Endothelial cell of umbilical vein (primary cell): ENCODE measurements at regions not wholly inside any gene's neighbourhood (a gene's known extent, or its start where the extent isn't known, plus 50 kb on each side); places are given as distances from the start of the nearest gene placed in this dataset.

ENCODE experiments used
- BruUV-seq: library from RNA; stranded (reverse); fragments of 400-500 nt; replicated peaks from 2 replicates; lab custom pipeline; 2021; lab: Mats Ljungman, UMichigan
- CTCF ChIA-PET: fragments of 300-600, 350-600 bp; sonication (Branson Sonifier 250); formaldehyde crosslinking; loops from one replicate; lab custom pipeline; 2021; ENCODE audit warnings: antibody characterized with exemption, inconsistent platforms; lab: Charles Lee
- POLR2A ChIA-PET: fragments of 300-600, 350-600 bp; sonication (Branson Sonifier 250); formaldehyde crosslinking; loops from one replicate; lab custom pipeline; 2021; ENCODE audit warnings: antibody characterized with exemption, inconsistent platforms; lab: Charles Lee
- DNase-seq: peaks from one replicate; pipeline ENCODE4 v3.0.0-alpha.2; 2011; ENCODE audit warnings: low read depth, low spot score
- FAIRE-seq: peaks from 2 replicates; lab custom pipeline; 2011; peaks lifted over from hg19 to GRCh38; lab: Jason Lieb, UNC
- H2AFZ ChIP-seq: 2 replicates; pipeline ENCODE4 v1.6.0; 2012; ENCODE audit warnings: low read depth, low read length, control low read depth, inconsistent platforms
- H3K27ac ChIP-seq: 2 replicates; pipeline ENCODE4 v1.5.1; 2011; ENCODE audit warnings: low read depth, mild to moderate bottlenecking, control low read depth, low read length, moderate library complexity; ENCODE audit not compliant: insufficient read depth
- H3K27me3 ChIP-seq, 2 experiments: 2 replicates each; pipeline versions ENCODE4 v1.6.0 to v1.6.1; 2011; ENCODE audit warnings: low read length in 2 of 2, mixed read lengths in 1 of 2; ENCODE audit not compliant: control insufficient read depth in 2 of 2, insufficient read depth in 2 of 2
- H3K36me3 ChIP-seq, 2 experiments: 2 replicates in 1 of 2; 3 replicates in 1 of 2; pipeline ENCODE4 v1.5.1; 2011; ENCODE audit warnings: low read length in 2 of 2, mild to moderate bottlenecking in 1 of 2, moderate library complexity in 1 of 2; ENCODE audit not compliant: control insufficient read depth in 2 of 2, insufficient read depth in 2 of 2; ENCODE audit errors: extremely low read depth in 1 of 2
- H3K4me1 ChIP-seq: 3 replicates; pipeline ENCODE4 v1.5.1; 2011; ENCODE audit warnings: mild to moderate bottlenecking, low read length; ENCODE audit not compliant: control insufficient read depth, insufficient read depth; ENCODE audit errors: extremely low read depth
- H3K4me2 ChIP-seq: 2 replicates; pipeline ENCODE4 v1.6.1; 2011; ENCODE audit warnings: low read length, control low read depth, mixed read lengths; ENCODE audit not compliant: insufficient read depth
- H3K4me3 ChIP-seq, 3 experiments: fragments of 200-600 bp in 1 of 3; sonication (generic), shearing (Covaris generic) in 1 of 3; replicated peaks in 1 of 3; 2 replicates each; pipeline ENCODE4 v1.5.1; 2011 to 2016; ENCODE audit warnings: control low read depth in 3 of 3, low read length in 3 of 3, mild to moderate bottlenecking in 2 of 3, inconsistent platforms in 1 of 3, low read depth in 1 of 3, moderate library complexity in 1 of 3; ENCODE audit not compliant: insufficient read depth in 1 of 3
- H3K79me2 ChIP-seq: 2 replicates; pipeline ENCODE4 v1.6.0; 2012; ENCODE audit warnings: low read length, inconsistent platforms; ENCODE audit not compliant: control insufficient read depth, insufficient read depth
- H3K9ac ChIP-seq: replicated peaks from 2 replicates; pipeline ENCODE3; 2011; ENCODE audit warnings: low read length, control low read depth; ENCODE audit not compliant: insufficient read depth; ENCODE audit errors: extremely low read depth
- H3K9me1 ChIP-seq: replicated peaks from 3 replicates; pipeline ENCODE4 v1.6.0; 2011; ENCODE audit warnings: mild to moderate bottlenecking, low read length; ENCODE audit not compliant: control insufficient read depth, insufficient read depth; ENCODE audit errors: extremely low read depth
- H3K9me3 ChIP-seq: replicated peaks from 2 replicates; pipeline ENCODE4 v1.5.1; 2012; ENCODE audit warnings: low read length, inconsistent platforms; ENCODE audit not compliant: control insufficient read depth, insufficient read depth
- H4K20me1 ChIP-seq: replicated peaks from 2 replicates; pipeline ENCODE3; 2011; ENCODE audit warnings: mild to moderate bottlenecking, low read length; ENCODE audit not compliant: control insufficient read depth, insufficient read depth; ENCODE audit errors: extremely low read depth
- EZH2 ChIP-seq: IDR thresholded peaks from 2 replicates; pipeline ENCODE4 v1.6.1; 2012; ENCODE audit warnings: borderline replicate concordance, low read depth, mild to moderate bottlenecking, moderate library complexity, low read length, inconsistent platforms; ENCODE audit not compliant: severe bottlenecking
- FOS ChIP-seq: IDR thresholded peaks from 2 replicates; pipeline ENCODE4 v1.6.1; 2011; ENCODE audit warnings: mild to moderate bottlenecking, low read length, moderate library complexity, borderline replicate concordance; ENCODE audit not compliant: insufficient read depth
- GATA2 ChIP-seq: IDR thresholded peaks from 2 replicates; pipeline ENCODE4 v1.7.0; 2011; ENCODE audit warnings: low read depth, mild to moderate bottlenecking, moderate library complexity, mixed read lengths, low read length; ENCODE audit not compliant: insufficient read length, insufficient read depth
- JUN ChIP-seq: IDR thresholded peaks from 2 replicates; pipeline ENCODE4 v1.6.1; 2011; ENCODE audit warnings: borderline replicate concordance, low read depth; ENCODE audit not compliant: insufficient read length, insufficient read depth
- MYC ChIP-seq: IDR thresholded peaks from one replicate; pipeline ENCODE4 v1.6.1; 2011; ENCODE audit warnings: mild to moderate bottlenecking, low read depth, low read length
- POLR2A ChIP-seq: IDR thresholded peaks from 2 replicates; pipeline ENCODE4 v1.6.1; 2012; ENCODE audit warnings: low read depth, mild to moderate bottlenecking, control low read depth, low read length
- POLR2AphosphoS5 ChIP-seq: IDR thresholded peaks from 2 replicates; pipeline ENCODE4 v1.6.1; 2012; ENCODE audit warnings: low read depth, mild to moderate bottlenecking, control low read depth, low read length, moderate library complexity; ENCODE audit not compliant: insufficient read depth
- dilution Hi-C: fragments of 300-500 bp; cut with MboI; formaldehyde crosslinking; loops from one replicate; pipeline ENCODE4 v1.15.0; 2019; ENCODE audit warnings: low sequenced_read_pairs; ENCODE audit not compliant: extremely low pct_ligation_motif_present
- intact Hi-C: fragments of 100-400 bp; cut with micrococcal nuclease; formaldehyde crosslinking; loops from one replicate; pipeline ENCODE4 v1.10.0; 2022
- TF ChIP-seq, protein P1 (sequence below), 2 donors: IDR thresholded peaks; 1 replicate in 1 of 2; 2 replicates in 1 of 2; pipeline ENCODE4 v1.5.1; 2011; ENCODE audit warnings: low read length in 2 of 2, mild to moderate bottlenecking in 2 of 2, moderate library complexity in 2 of 2, control low read depth in 1 of 2, inconsistent platforms in 1 of 2, low read depth in 1 of 2; ENCODE audit not compliant: insufficient read depth in 1 of 2; ENCODE audit errors: extremely low read depth in 1 of 2
- TF ChIP-seq, protein P2 (sequence below): IDR thresholded peaks from 2 replicates; pipeline ENCODE4 v1.6.1; 2011; ENCODE audit not compliant: insufficient read depth, insufficient read length

DNA sequence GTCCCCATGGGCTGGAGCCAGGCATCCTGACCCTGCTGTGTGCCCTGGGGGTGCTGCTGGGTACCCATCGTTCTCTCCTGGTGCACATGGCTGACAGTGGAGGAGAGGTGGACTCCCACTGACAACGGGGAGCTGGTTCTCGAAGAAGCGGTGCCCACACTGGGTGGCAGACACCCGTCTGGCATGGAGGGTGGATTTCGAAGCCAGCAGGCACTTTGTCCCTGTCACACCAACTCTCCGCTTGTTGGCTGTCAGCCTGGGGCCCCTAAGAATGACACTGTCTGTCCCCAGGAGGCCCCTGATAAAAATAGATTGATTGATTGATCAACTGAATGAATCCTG, 55.4 kb downstream of the RTP5 start:
- intact Hi-C loops, result no loop called here
- Histone ChIP-seq H3K27ac (no peak overlapping the region), H2AFZ (no peak overlapping the region), H3K4me2 (no peak overlapping the region), H3K9ac (no peak overlapping the region), H3K4me3 (no peak overlapping the region), H4K20me1 (no peaks in the 10 kb centered on the region), H3K27me3 (no peaks in the 10 kb centered on the region), H3K4me1 (no peaks in the 10 kb centered on the region), H3K9me1 (no peaks in the 10 kb centered on the region), H3K36me3 (no peaks in the 10 kb centered on the region), H3K79me2 (no peaks in the 10 kb centered on the region), H3K9me3 (no peaks in the 10 kb centered on the region)
- ChIA-PET CTCF (interaction anchor here (1.1 kb wide), 1 partner anchor 9 kb away, joined by 4 read pairs; no protein-coding TSS in a partner anchor), POLR2A (no interaction called here)
- DNase-seq (no peak), FAIRE-seq (no peak)
- no TSS peak for BruUV-seq
- TF ChIP-seq, protein P1, sequence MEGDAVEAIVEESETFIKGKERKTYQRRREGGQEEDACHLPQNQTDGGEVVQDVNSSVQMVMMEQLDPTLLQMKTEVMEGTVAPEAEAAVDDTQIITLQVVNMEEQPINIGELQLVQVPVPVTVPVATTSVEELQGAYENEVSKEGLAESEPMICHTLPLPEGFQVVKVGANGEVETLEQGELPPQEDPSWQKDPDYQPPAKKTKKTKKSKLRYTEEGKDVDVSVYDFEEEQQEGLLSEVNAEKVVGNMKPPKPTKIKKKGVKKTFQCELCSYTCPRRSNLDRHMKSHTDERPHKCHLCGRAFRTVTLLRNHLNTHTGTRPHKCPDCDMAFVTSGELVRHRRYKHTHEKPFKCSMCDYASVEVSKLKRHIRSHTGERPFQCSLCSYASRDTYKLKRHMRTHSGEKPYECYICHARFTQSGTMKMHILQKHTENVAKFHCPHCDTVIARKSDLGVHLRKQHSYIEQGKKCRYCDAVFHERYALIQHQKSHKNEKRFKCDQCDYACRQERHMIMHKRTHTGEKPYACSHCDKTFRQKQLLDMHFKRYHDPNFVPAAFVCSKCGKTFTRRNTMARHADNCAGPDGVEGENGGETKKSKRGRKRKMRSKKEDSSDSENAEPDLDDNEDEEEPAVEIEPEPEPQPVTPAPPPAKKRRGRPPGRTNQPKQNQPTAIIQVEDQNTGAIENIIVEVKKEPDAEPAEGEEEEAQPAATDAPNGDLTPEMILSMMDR (IDR thresholded peaks at IDR 0.05; ENCODE audit: extremely low read depth in 1 of 2, insufficient read depth in 1 of 2, low read depth in 1 of 2, low read length in 2 of 2), result no peak
- TF ChIP-seq MYC, result no peak
- no peak for TF ChIP-seq POLR2AphosphoS5
- TF ChIP-seq, protein P2, sequence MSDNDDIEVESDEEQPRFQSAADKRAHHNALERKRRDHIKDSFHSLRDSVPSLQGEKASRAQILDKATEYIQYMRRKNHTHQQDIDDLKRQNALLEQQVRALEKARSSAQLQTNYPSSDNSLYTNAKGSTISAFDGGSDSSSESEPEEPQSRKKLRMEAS, result no peak
- no peak for TF ChIP-seq JUN
- TF ChIP-seq EZH2, result no peak
- no peak for TF ChIP-seq POLR2A
- no peak for TF ChIP-seq GATA2
- TF ChIP-seq FOS, result no peak
- dilution Hi-C loops, result no loop called here
